ENCODE measurements at regions not wholly inside any gene's neighbourhood (a gene's known extent, or its start where the extent isn't known, plus 50 kb on each side); places are given as distances from the start of the nearest gene placed in this dataset.

DNA sequence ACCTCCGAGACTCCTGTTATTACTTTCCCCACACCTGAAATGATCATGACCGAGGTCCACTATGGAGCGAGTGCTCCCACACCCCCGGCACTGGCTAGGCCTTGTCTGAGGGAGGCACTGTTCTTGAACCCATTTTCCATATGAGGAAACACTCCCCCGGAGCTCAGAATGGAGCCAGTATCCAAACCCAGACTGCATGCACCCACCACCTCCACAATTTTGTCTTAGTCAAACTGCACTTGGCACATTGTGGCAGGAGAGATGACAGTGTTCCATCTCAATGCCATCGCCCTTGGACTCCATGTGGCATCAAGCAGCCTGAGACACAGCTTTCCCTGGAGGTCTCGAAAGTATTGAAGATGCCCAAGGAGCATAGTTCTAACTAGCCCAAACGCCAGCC lies 154.1 kb downstream of the NUP210 start:
- Histone ChIP-seq H3K27ac (ENCODE audit: low read depth, low read length) (no peak overlapping the region), H3K27me3 (ENCODE audit: insufficient read depth, low read length) (no peaks in the 10 kb centered on the region), H3K36me3 (ENCODE audit: insufficient read depth, low read length) (no peaks in the 10 kb centered on the region), H3K4me3 (ENCODE audit: low read length) (no peak overlapping the region), H3K9me3 (ENCODE audit: insufficient read depth, low read depth, low read length) (no peaks in the 10 kb centered on the region; the same call in 1 of the 2 replicates), H3K4me1 (ENCODE audit: insufficient read depth, low read length) (no peaks in the 10 kb centered on the region), H3K9ac (ENCODE audit: low read depth, low read length) (no peak overlapping the region)
- WGBS: 93% methylated on average over 8 of the region's 8 CpGs

- 95% methylated on average over 3 of the region's 3 CpGs for WGBS
- no peaks in the 10 kb centered on the region for H3K4me1 ChIP-seq (ENCODE audit: insufficient read depth, low read length)
- H3K27me3 ChIP-seq (ENCODE audit: insufficient read depth, low read length): no peaks in the 10 kb centered on the region
- H3K4me3 ChIP-seq (ENCODE audit: low read length): no peak overlapping the region
- H3K36me3 ChIP-seq (ENCODE audit: insufficient read depth, low read length): no peaks in the 10 kb centered on the region
- no peak overlapping the region for H3K9ac ChIP-seq (ENCODE audit: low read depth, low read length)
- no peak overlapping the region for H3K27ac ChIP-seq (ENCODE audit: low read depth, low read length)
- H3K9me3 ChIP-seq (ENCODE audit: insufficient read depth, low read depth, low read length): no peaks in the 10 kb centered on the region; the same call in 1 of the 2 replicates
These were observed 154.6 kb downstream of the NUP210 start for GRCh38 chr3:13265507-13265906.

DNA sequence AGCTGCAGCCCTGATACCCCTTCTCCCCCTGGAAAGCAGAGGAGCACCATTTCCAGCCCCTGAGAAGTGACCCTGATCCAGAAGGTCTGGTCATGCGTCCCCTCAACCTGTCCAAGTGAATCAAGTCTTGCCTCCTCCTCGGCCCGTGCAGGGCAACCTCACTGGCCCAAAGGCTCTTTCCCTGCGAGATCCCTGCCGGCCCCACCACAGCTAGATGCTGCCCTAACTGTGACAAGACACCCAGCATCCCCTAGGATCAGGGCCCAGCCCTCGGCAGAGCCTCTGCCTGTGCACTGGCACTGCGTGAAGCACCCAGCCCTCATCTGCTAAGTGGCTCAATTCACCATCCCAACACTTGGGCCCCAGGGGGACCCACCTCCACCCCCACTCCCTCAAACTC lies 155.1 kb downstream of the NUP210 start:
- H3K9ac ChIP-seq (ENCODE audit: low read depth, low read length): no peak overlapping the region
- 90% methylated on average over 7 of the region's 7 CpGs for WGBS
- no peak overlapping the region for H3K4me3 ChIP-seq (ENCODE audit: low read length)
- no peaks in the 10 kb centered on the region for H3K36me3 ChIP-seq (ENCODE audit: insufficient read depth, low read length)
- H3K4me1 ChIP-seq (ENCODE audit: insufficient read depth, low read length): no peaks in the 10 kb centered on the region
- no peaks in the 10 kb centered on the region; the same call in 1 of the 2 replicates for H3K9me3 ChIP-seq (ENCODE audit: insufficient read depth, low read depth, low read length)
- no peaks in the 10 kb centered on the region for H3K27me3 ChIP-seq (ENCODE audit: insufficient read depth, low read length)
- no peak overlapping the region for H3K27ac ChIP-seq (ENCODE audit: low read depth, low read length)

GRCh38 chr3:13264468-13264795 lies 155.7 kb downstream of the NUP210 start:
- Histone ChIP-seq H3K4me3 (ENCODE audit: low read length) (no peak overlapping the region), H3K9ac (ENCODE audit: low read depth, low read length) (no peak overlapping the region), H3K27me3 (ENCODE audit: insufficient read depth, low read length) (no peaks in the 10 kb centered on the region), H3K36me3 (ENCODE audit: insufficient read depth, low read length) (no peaks in the 10 kb centered on the region), H3K27ac (ENCODE audit: low read depth, low read length) (no peak overlapping the region), H3K4me1 (ENCODE audit: insufficient read depth, low read length) (no peaks in the 10 kb centered on the region), H3K9me3 (ENCODE audit: insufficient read depth, low read depth, low read length) (no peaks in the 10 kb centered on the region; the same call in 1 of the 2 replicates)
- WGBS: 88% methylated on average over 9 of the region's 9 CpGs

- Histone ChIP-seq H3K4me1 (ENCODE audit: insufficient read depth, low read length) (no peaks in the 10 kb centered on the region), H3K9ac (ENCODE audit: low read depth, low read length) (no peak overlapping the region), H3K27me3 (ENCODE audit: insufficient read depth, low read length) (no peaks in the 10 kb centered on the region), H3K36me3 (ENCODE audit: insufficient read depth, low read length) (no peaks in the 10 kb centered on the region), H3K4me3 (ENCODE audit: low read length) (no peak overlapping the region), H3K27ac (ENCODE audit: low read depth, low read length) (no peak overlapping the region), H3K9me3 (ENCODE audit: insufficient read depth, low read depth, low read length) (no peaks in the 10 kb centered on the region; the same call in 1 of the 2 replicates)
- WGBS: 92% methylated on average over 26 of the region's 26 CpGs
These were observed 156.2 kb downstream of the NUP210 start for GRCh38 chr3:13263770-13264467.

DNA sequence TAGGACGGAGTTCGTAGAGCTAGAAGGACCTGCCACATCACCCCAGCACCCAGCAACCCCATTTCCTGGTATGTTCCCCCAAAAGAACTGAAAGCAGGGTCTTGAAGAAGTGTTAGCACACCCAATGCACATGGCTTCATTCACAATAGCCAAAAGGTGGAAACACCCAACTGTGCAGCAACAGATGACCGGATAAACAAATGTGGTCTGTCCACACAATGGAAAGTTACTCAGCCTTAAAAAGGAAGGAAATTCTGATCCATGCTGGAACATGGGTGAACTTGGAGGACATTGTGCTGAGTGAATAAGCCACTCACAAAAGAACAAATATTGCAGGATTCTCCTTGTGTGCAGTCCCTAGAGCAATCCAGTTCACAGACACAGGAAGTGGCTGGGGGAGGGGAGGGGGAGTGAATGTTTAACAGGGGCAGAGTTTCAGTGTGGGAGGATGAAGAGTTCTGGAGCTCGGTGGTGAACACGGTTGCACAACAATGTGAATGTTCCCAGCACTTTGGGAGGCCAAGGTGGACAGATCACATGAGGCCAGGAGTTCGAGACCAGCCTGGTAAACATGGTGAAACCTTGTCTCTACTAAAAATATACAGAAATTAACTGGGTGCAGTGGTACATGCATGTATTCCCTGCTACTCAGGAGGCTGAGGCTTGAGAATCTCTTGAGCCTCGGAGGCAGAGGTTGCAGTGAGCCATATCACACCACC lies 157.5 kb downstream of the NUP210 start:
- Histone ChIP-seq H3K4me1 (ENCODE audit: insufficient read depth, low read length) (no peaks in the 10 kb centered on the region), H3K9me3 (ENCODE audit: insufficient read depth, low read depth, low read length) (no peaks in the 10 kb centered on the region; the same call in 1 of the 2 replicates), H3K36me3 (ENCODE audit: insufficient read depth, low read length) (no peaks in the 10 kb centered on the region), H3K27me3 (ENCODE audit: insufficient read depth, low read length) (no peaks in the 10 kb centered on the region), H3K27ac (ENCODE audit: low read depth, low read length) (no peak overlapping the region), H3K9ac (ENCODE audit: low read depth, low read length) (no peak overlapping the region), H3K4me3 (ENCODE audit: low read length) (no peak overlapping the region)
- WGBS: 93% methylated on average over 7 of the region's 7 CpGs

DNA sequence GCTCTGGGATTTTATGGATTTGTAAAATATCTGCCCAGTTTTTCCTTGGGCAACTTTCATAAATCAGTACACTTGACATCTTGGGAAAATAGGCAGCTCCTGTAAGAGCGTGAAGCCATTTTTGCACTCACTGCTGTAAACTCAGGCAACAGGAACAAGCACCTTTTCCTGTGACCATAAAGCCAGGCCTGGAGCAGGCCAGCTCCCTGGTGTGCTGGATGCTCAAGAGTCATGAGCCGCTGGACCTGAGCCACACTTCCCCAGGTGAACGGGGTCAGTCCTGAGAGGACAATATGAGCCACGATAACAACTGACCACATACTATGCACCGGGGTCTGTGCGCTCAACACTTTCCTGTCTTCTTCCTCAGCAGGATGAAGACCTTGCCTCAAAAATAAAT lies 158.2 kb downstream of the NUP210 start:
- Histone ChIP-seq H3K4me3 (ENCODE audit: low read length) (no peak overlapping the region), H3K27me3 (ENCODE audit: insufficient read depth, low read length) (no peaks in the 10 kb centered on the region), H3K36me3 (ENCODE audit: insufficient read depth, low read length) (no peaks in the 10 kb centered on the region), H3K9ac (ENCODE audit: low read depth, low read length) (no peak overlapping the region), H3K9me3 (ENCODE audit: insufficient read depth, low read depth, low read length) (no peaks in the 10 kb centered on the region; the same call in 1 of the 2 replicates), H3K4me1 (ENCODE audit: insufficient read depth, low read length) (no peaks in the 10 kb centered on the region), H3K27ac (ENCODE audit: low read depth, low read length) (no peak overlapping the region)
- WGBS: 91% methylated on average over 5 of the region's 6 CpGs

DNA sequence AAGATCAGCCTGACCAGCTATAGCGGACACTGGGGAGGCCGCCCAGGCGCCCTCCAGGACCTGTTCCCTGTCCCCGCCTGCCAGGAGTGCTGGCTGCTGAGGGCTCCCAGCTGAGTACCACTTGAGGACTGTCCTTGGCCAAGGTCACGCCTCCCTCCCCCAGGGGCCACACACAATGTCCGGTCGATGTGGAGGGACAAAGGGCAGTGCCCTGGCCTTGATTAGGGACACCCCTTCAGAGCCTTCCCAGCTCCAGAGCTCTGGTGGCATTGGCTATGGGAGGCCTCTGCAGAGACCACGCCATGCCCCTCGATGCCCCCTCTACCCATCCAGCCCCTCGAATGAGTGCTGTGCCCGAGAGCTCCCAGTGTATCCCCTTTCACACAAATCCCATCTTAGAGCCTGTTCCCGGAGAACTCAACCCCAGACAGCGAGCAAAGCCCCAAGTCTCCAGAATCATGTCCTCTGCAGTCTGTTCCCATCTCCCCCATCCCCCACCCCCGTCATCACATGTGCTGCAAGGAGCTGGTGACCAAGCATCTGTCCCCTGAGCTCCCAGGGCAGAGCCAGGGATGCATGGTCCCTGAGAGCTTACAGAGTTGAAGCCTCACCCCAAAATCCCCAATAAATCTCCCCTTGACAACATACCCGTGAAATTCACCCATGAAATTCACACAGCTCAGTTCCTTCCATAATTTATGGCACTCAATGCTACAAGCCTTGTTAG lies 158.9 kb downstream of the NUP210 start:
- no peak overlapping the region for H3K9ac ChIP-seq (ENCODE audit: low read depth, low read length)
- no peak overlapping the region for H3K4me3 ChIP-seq (ENCODE audit: low read length)
- H3K36me3 ChIP-seq (ENCODE audit: insufficient read depth, low read length): no peaks in the 10 kb centered on the region
- no peaks in the 10 kb centered on the region for H3K4me1 ChIP-seq (ENCODE audit: insufficient read depth, low read length)
- WGBS: 91% methylated on average over 15 of the region's 15 CpGs
- no peak overlapping the region for H3K27ac ChIP-seq (ENCODE audit: low read depth, low read length)
- no peaks in the 10 kb centered on the region; the same call in 1 of the 2 replicates for H3K9me3 ChIP-seq (ENCODE audit: insufficient read depth, low read depth, low read length)
- H3K27me3 ChIP-seq (ENCODE audit: insufficient read depth, low read length): no peaks in the 10 kb centered on the region

DNA sequence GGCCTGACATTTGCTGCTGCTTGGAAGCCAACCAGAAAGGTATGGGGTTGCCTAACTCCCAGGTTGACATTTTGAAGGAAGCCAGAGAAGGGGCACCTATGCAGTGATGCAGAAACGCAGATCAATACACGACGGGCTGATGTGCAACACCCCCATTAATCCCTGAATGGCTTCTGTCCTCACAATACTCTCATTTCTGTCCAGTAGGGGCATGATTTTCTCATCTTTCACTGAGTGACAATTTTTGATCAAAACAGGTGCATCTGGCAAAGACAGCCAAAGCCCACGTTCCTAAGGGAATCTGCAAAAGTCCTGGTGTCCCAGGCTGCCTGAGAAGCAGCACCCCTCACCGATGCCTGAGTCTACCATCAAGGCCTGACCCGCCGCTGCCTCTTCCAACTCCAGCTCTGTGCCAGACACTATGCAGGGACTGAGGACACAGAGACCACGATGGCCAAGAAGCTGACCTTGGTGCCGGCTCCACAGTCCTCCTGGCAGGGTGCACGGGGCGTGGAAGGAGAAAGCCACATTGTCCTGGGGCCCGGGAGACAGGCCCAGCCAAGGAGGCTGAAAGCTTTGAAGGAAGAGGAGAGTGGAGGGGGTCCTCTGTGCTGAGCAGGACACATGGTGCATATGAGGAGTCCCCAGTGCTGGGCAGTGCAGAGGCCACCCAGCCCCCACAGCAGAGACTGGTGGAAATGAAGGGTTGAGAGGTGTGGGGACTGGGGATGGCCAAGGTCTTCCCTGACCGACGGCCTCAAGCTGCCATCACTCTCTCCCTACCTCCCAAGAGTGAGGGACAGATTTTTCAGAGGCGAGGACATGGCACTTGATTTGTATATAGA lies 159.6 kb downstream of the NUP210 start:
- Histone ChIP-seq H3K9me3 (ENCODE audit: insufficient read depth, low read depth, low read length) (no peaks in the 10 kb centered on the region; the same call in 1 of the 2 replicates), H3K27ac (ENCODE audit: low read depth, low read length) (no peak overlapping the region), H3K36me3 (ENCODE audit: insufficient read depth, low read length) (no peaks in the 10 kb centered on the region), H3K9ac (ENCODE audit: low read depth, low read length) (no peak overlapping the region), H3K27me3 (ENCODE audit: insufficient read depth, low read length) (no peaks in the 10 kb centered on the region), H3K4me3 (ENCODE audit: low read length) (no peak overlapping the region), H3K4me1 (ENCODE audit: insufficient read depth, low read length) (no peaks in the 10 kb centered on the region)
- 88% methylated on average over 13 of the region's 15 CpGs for WGBS

- Histone ChIP-seq H3K4me1 (ENCODE audit: insufficient read depth, low read length) (no peaks in the 10 kb centered on the region), H3K4me3 (ENCODE audit: low read length) (no peak overlapping the region), H3K27ac (ENCODE audit: low read depth, low read length) (no peak overlapping the region), H3K9me3 (ENCODE audit: insufficient read depth, low read depth, low read length) (no peaks in the 10 kb centered on the region), H3K27me3 (ENCODE audit: insufficient read depth, low read length) (no peaks in the 10 kb centered on the region), H3K36me3 (ENCODE audit: insufficient read depth, low read length) (no peaks in the 10 kb centered on the region), H3K9ac (ENCODE audit: low read depth, low read length) (no peak overlapping the region)
- WGBS: 58% methylated on average over 3 of the region's 5 CpGs
These were observed 160.3 kb downstream of the NUP210 start for GRCh38 chr3:13259831-13260230.
